Mesenchymal stem cell (in vitro differentiated cells and primary cell): ENCODE measurements at regions not wholly inside any gene's neighbourhood (a gene's known extent, or its start where the extent isn't known, plus 50 kb on each side); places are given as distances from the start of the nearest gene placed in this dataset.

Source experiments
- DNase-seq: peaks from one replicate; pipeline ENCODE4 v3.0.0-alpha.2; 2013
- H2AFZ ChIP-seq: one replicate; pipeline ENCODE4 v1.6.1; 2013; ENCODE audit warnings: low read depth, mild to moderate bottlenecking, control low read depth, inconsistent platforms, low read length, moderate library complexity
- H2AK5ac ChIP-seq: 2 replicates; pipeline ENCODE4 v1.6.1; 2013; ENCODE audit warnings: low read length, moderate library complexity, mild to moderate bottlenecking, inconsistent platforms; ENCODE audit not compliant: severe bottlenecking
- H2BK120ac ChIP-seq: one replicate; pipeline ENCODE4 v1.6.1; 2013; ENCODE audit warnings: low read depth, mild to moderate bottlenecking, inconsistent platforms, low read length, moderate library complexity
- H2BK12ac ChIP-seq, 2 experiments: one replicate each; pipeline ENCODE4 v1.6.1; 2013; ENCODE audit warnings: inconsistent platforms in 2 of 2, low read length in 2 of 2, mild to moderate bottlenecking in 2 of 2, moderate library complexity in 2 of 2, control low read depth in 1 of 2
- H2BK15ac ChIP-seq: one replicate; pipeline ENCODE4 v1.6.1; 2013; ENCODE audit warnings: mild to moderate bottlenecking, low read depth, inconsistent platforms; ENCODE audit not compliant: poor library complexity, severe bottlenecking
- H2BK5ac ChIP-seq: 2 replicates; pipeline ENCODE4 v1.6.1; 2013; ENCODE audit warnings: low read depth, mild to moderate bottlenecking, low read length, control low read depth, inconsistent platforms; ENCODE audit not compliant: poor library complexity, severe bottlenecking
- H3K14ac ChIP-seq, 2 experiments: one replicate each; pipeline ENCODE4 v1.6.1; 2013; ENCODE audit warnings: inconsistent platforms in 2 of 2, low read length in 2 of 2, control low read depth in 1 of 2, mild to moderate bottlenecking in 1 of 2, moderate library complexity in 1 of 2
- H3K18ac ChIP-seq, 2 experiments: one replicate each; pipeline ENCODE4 v1.6.1; 2013; ENCODE audit warnings: inconsistent platforms in 2 of 2, low read length in 2 of 2, control low read depth in 1 of 2, low read depth in 1 of 2, mild to moderate bottlenecking in 1 of 2
- H3K23ac ChIP-seq, 2 experiments: one replicate each; pipeline ENCODE4 v1.6.1; 2013; ENCODE audit warnings: inconsistent platforms in 2 of 2, low read length in 2 of 2, mild to moderate bottlenecking in 2 of 2, moderate library complexity in 2 of 2, control low read depth in 1 of 2
- H3K27ac ChIP-seq: 2 replicates; pipeline ENCODE4 v1.5.1; 2013; ENCODE audit warnings: mild to moderate bottlenecking, moderate library complexity, low read length, control low read depth, inconsistent platforms; ENCODE audit not compliant: poor library complexity, severe bottlenecking
- H3K27me3 ChIP-seq, 2 experiments: 2 replicates each; pipeline versions ENCODE4 v1.6.1 to v1.7.0; 2013; ENCODE audit warnings: low read length in 2 of 2, mild to moderate bottlenecking in 2 of 2, moderate library complexity in 2 of 2, control low read depth in 1 of 2, inconsistent platforms in 1 of 2; ENCODE audit not compliant: control insufficient read depth in 1 of 2, insufficient read depth in 1 of 2
- H3K36me3 ChIP-seq, 2 experiments: 2 replicates each; pipeline versions ENCODE4 v1.6.1 to v1.7.0; 2013; ENCODE audit warnings: low read length in 2 of 2, control low read depth in 1 of 2, inconsistent platforms in 1 of 2, low read depth in 1 of 2, mild to moderate bottlenecking in 1 of 2; ENCODE audit not compliant: insufficient read depth in 2 of 2, control insufficient read depth in 1 of 2
- H3K4ac ChIP-seq, 2 experiments: one replicate each; pipeline ENCODE4 v1.6.1; 2013; ENCODE audit warnings: inconsistent platforms in 2 of 2, low read length in 2 of 2, mild to moderate bottlenecking in 2 of 2, moderate library complexity in 2 of 2, control low read depth in 1 of 2, low read depth in 1 of 2
- H3K4me1 ChIP-seq: 2 replicates; pipeline ENCODE4 v1.6.1; 2013; ENCODE audit warnings: low read depth, low read length, control low read depth; ENCODE audit not compliant: control insufficient read depth, insufficient read depth
- H3K4me2 ChIP-seq: 2 replicates; pipeline ENCODE4 v1.6.1; 2013; ENCODE audit warnings: low read length, mild to moderate bottlenecking, inconsistent platforms; ENCODE audit not compliant: poor library complexity, severe bottlenecking
- H3K4me3 ChIP-seq, 2 experiments: 2 replicates each; pipeline versions ENCODE4 v1.5.1 to v1.7.0; 2013; ENCODE audit warnings: low read length in 2 of 2, mild to moderate bottlenecking in 2 of 2, control low read depth in 1 of 2, low read depth in 1 of 2; ENCODE audit not compliant: insufficient read depth in 1 of 2
- H3K79me1 ChIP-seq: replicated peaks from 2 replicates; pipeline ENCODE4 v1.6.1; 2013; ENCODE audit warnings: mild to moderate bottlenecking, control low read depth, low read length, inconsistent platforms; ENCODE audit not compliant: poor library complexity, severe bottlenecking
- H3K9ac ChIP-seq: 2 replicates; pipeline ENCODE4 v1.7.0; 2013; ENCODE audit warnings: mild to moderate bottlenecking, low read length, moderate library complexity
- H3K9me3 ChIP-seq: 2 replicates; pipeline ENCODE4 v1.7.0; 2013; ENCODE audit warnings: mild to moderate bottlenecking, low read length; ENCODE audit not compliant: control insufficient read depth
- H4K8ac ChIP-seq: one replicate; pipeline ENCODE4 v1.6.1; 2013; ENCODE audit warnings: inconsistent platforms, mild to moderate bottlenecking, low read length, moderate library complexity
- H4K91ac ChIP-seq: one replicate; pipeline ENCODE4 v1.6.1; 2013; ENCODE audit warnings: mild to moderate bottlenecking, low read length, inconsistent platforms
- WGBS: methylation state at CpG from one replicate; pipeline ENCODE4 v1.1.7; 2013; ENCODE audit warnings: mixed read lengths; 5-methylcytosine and 5-hydroxymethylcytosine counted together

- Histone ChIP-seq H2BK120ac (no peak overlapping the region), H3K18ac (no peak overlapping the region), H3K4me2 (no peak overlapping the region), H3K9ac (no peak overlapping the region), H3K9me3 (no peaks in the 10 kb centered on the region), H2BK12ac (no peak overlapping the region), H3K4me1 (peaks cover 3% of the 10 kb centered on the region), H3K36me3 (no peaks in the 10 kb centered on the region), H3K27ac (no peak overlapping the region), H3K79me1 (no peaks in the 10 kb centered on the region), H3K4me3 (no peak overlapping the region), H3K27me3 (no peaks in the 10 kb centered on the region), H4K8ac (no peak overlapping the region), H4K91ac (no peak overlapping the region), H3K14ac (no peak overlapping the region), H2BK15ac (no peak overlapping the region), H3K23ac (no peak overlapping the region), H2AK5ac (no peak overlapping the region), H3K4ac (no peak overlapping the region), H2BK5ac (no peak overlapping the region), H2AFZ (no peak overlapping the region)
- 57% methylated on average over 2 of the region's 2 CpGs for WGBS
- DNase-seq = no peak
Measured at GRCh38 chr1:118783095-118783758, 204.9 kb downstream of the TBX15 start.

- H3K14ac ChIP-seq = no peak overlapping the region
- no peak overlapping the region for H2BK12ac ChIP-seq
- H2AFZ ChIP-seq = no peak overlapping the region
- no peak overlapping the region for H4K8ac ChIP-seq
- no peak overlapping the region for H2BK5ac ChIP-seq
- H3K23ac ChIP-seq = no peak overlapping the region
- no peak for DNase-seq
- WGBS = no CpG with 5 or more reads among the region's 1 CpG
- H3K4me3 ChIP-seq = no peak overlapping the region
- H3K79me1 ChIP-seq = no peaks in the 10 kb centered on the region
- no peaks in the 10 kb centered on the region for H3K27me3 ChIP-seq
- H2BK15ac ChIP-seq = no peak overlapping the region
- H3K9me3 ChIP-seq = peaks cover 5% of the 10 kb centered on the region
- no peaks in the 10 kb centered on the region for H3K36me3 ChIP-seq
- no peak overlapping the region for H2AK5ac ChIP-seq
- H3K27ac ChIP-seq = no peak overlapping the region
- no peak overlapping the region for H2BK120ac ChIP-seq
- H3K9ac ChIP-seq = no peak overlapping the region
- no peak overlapping the region for H3K4me2 ChIP-seq
- no peak overlapping the region for H3K18ac ChIP-seq
- H4K91ac ChIP-seq = no peak overlapping the region
- H3K4ac ChIP-seq = no peak overlapping the region
- H3K4me1 ChIP-seq = no peaks in the 10 kb centered on the region
Measured at GRCh38 chr1:118773656-118774055, 214.5 kb downstream of the TBX15 start.

GRCh38 chr1:118767971-118768370 is 220.2 kb downstream of the TBX15 start:
- Histone ChIP-seq H2AFZ (no peak overlapping the region), H3K4me3 (no peak overlapping the region), H3K36me3 (no peaks in the 10 kb centered on the region), H3K27me3 (no peaks in the 10 kb centered on the region), H2BK120ac (no peak overlapping the region), H3K18ac (no peak overlapping the region), H3K4me2 (no peak overlapping the region), H3K27ac (no peak overlapping the region), H2BK12ac (no peak overlapping the region), H3K14ac (no peak overlapping the region), H3K23ac (no peak overlapping the region), H4K8ac (no peak overlapping the region), H2BK15ac (no peak overlapping the region), H2BK5ac (no peak overlapping the region), H4K91ac (no peak overlapping the region), H3K4me1 (no peaks in the 10 kb centered on the region), H3K79me1 (no peaks in the 10 kb centered on the region), H3K4ac (no peak overlapping the region), H2AK5ac (no peak overlapping the region), H3K9me3 (peaks cover 14% of the 10 kb centered on the region), H3K9ac (no peak overlapping the region)
- no peak for DNase-seq
- WGBS = 40% methylated on average over 1 of the region's 2 CpGs

- Histone ChIP-seq H3K14ac (no peak overlapping the region), H2BK15ac (no peak overlapping the region), H3K9me3 (no peaks in the 10 kb centered on the region), H2AK5ac (no peak overlapping the region), H2BK12ac (no peak overlapping the region), H3K79me1 (no peaks in the 10 kb centered on the region), H4K91ac (no peak overlapping the region), H3K4me1 (no peaks in the 10 kb centered on the region), H2BK120ac (no peak overlapping the region), H3K4me2 (no peak overlapping the region), H2AFZ (no peak overlapping the region), H3K36me3 (no peaks in the 10 kb centered on the region), H3K9ac (no peak overlapping the region), H3K27ac (no peak overlapping the region), H3K4me3 (no peak overlapping the region), H3K27me3 (no peaks in the 10 kb centered on the region), H3K4ac (no peak overlapping the region), H4K8ac (no peak overlapping the region), H3K23ac (no peak overlapping the region), H2BK5ac (no peak overlapping the region), H3K18ac (no peak overlapping the region)
- no peak for DNase-seq
- no CpG with 5 or more reads among the region's 1 CpG for WGBS
Measured at GRCh38 chr1:118753976-118754375, 234.2 kb downstream of the TBX15 start.
